ENCODE measurements at regions not wholly inside any gene's neighbourhood (a gene's known extent, or its start where the extent isn't known, plus 50 kb on each side); places are given as distances from the start of the nearest gene placed in this dataset.

GRCh38 chr2:83742117-83742782 is 716.8 kb downstream of the SUCLG1 start:
- Histone ChIP-seq H3K27me3 (replicated peaks) (no peaks in the 10 kb centered on the region), H3K9me3 (replicated peaks) (no peaks in the 10 kb centered on the region), H3K4me1 (replicated peaks) (no peaks in the 10 kb centered on the region), H3K27ac (no peak overlapping the region), H3K4me3 (no peak overlapping the region), H3K36me3 (no peaks in the 10 kb centered on the region)
- DNase-seq (ENCODE audit: low read depth in 1 of 2, low spot score in 2 of 2), result no peak

GRCh38 chr2:83730223-83730622 is 728.9 kb downstream of the SUCLG1 start:
- no peak overlapping the region for H3K27ac ChIP-seq
- H3K4me3 ChIP-seq, result no peak overlapping the region
- no peaks in the 10 kb centered on the region for H3K4me1 ChIP-seq (replicated peaks)
- no peaks in the 10 kb centered on the region for H3K36me3 ChIP-seq
- no peaks in the 10 kb centered on the region for H3K27me3 ChIP-seq (replicated peaks)
- no peak for DNase-seq (ENCODE audit: low read depth in 1 of 2, low spot score in 2 of 2)
- H3K9me3 ChIP-seq (replicated peaks), result no peaks in the 10 kb centered on the region; the same call in none of the 2 replicates

GRCh38 chr2:83725735-83726134 is 733.3 kb downstream of the SUCLG1 start:
- Histone ChIP-seq H3K4me1 (replicated peaks) (no peaks in the 10 kb centered on the region), H3K36me3 (no peaks in the 10 kb centered on the region), H3K4me3 (no peak overlapping the region), H3K27me3 (replicated peaks) (no peaks in the 10 kb centered on the region), H3K27ac (no peak overlapping the region), H3K9me3 (replicated peaks) (no peaks in the 10 kb centered on the region; the same call in 1 of the 2 replicates)
- no peak for DNase-seq (ENCODE audit: low read depth in 1 of 2, low spot score in 2 of 2)

GRCh38 chr2:83705146-83705545 is 753.9 kb downstream of the SUCLG1 start:
- H3K9me3 ChIP-seq (replicated peaks), result no peaks in the 10 kb centered on the region
- H3K4me3 ChIP-seq, result no peak overlapping the region
- H3K27ac ChIP-seq, result no peak overlapping the region
- no peaks in the 10 kb centered on the region for H3K36me3 ChIP-seq
- no peaks in the 10 kb centered on the region for H3K4me1 ChIP-seq (replicated peaks)
- no peaks in the 10 kb centered on the region for H3K27me3 ChIP-seq (replicated peaks)
- DNase-seq (ENCODE audit: low read depth in 1 of 2, low spot score in 2 of 2), result no peak

GRCh38 chr2:83703598-83703997 is 755.5 kb downstream of the SUCLG1 start:
- Histone ChIP-seq H3K27me3 (replicated peaks) (no peaks in the 10 kb centered on the region), H3K36me3 (no peaks in the 10 kb centered on the region), H3K4me1 (replicated peaks) (no peaks in the 10 kb centered on the region), H3K4me3 (no peak overlapping the region), H3K27ac (no peak overlapping the region), H3K9me3 (replicated peaks) (no peaks in the 10 kb centered on the region)
- DNase-seq (ENCODE audit: low read depth in 1 of 2, low spot score in 2 of 2), result no peak

GRCh38 chr2:83696838-83697237 is 762.2 kb downstream of the SUCLG1 start:
- no peaks in the 10 kb centered on the region for H3K36me3 ChIP-seq
- no peak overlapping the region for H3K27ac ChIP-seq
- H3K27me3 ChIP-seq (replicated peaks), result no peaks in the 10 kb centered on the region
- H3K4me3 ChIP-seq, result no peak overlapping the region
- DNase-seq (ENCODE audit: low read depth in 1 of 2, low spot score in 2 of 2), result no peak
- no peaks in the 10 kb centered on the region for H3K4me1 ChIP-seq (replicated peaks)
- no peaks in the 10 kb centered on the region for H3K9me3 ChIP-seq (replicated peaks)

GRCh38 chr2:83695530-83695929 is 763.5 kb downstream of the SUCLG1 start:
- H3K36me3 ChIP-seq, result no peaks in the 10 kb centered on the region
- no peak overlapping the region for H3K4me3 ChIP-seq
- no peaks in the 10 kb centered on the region for H3K27me3 ChIP-seq (replicated peaks)

GRCh38 chr2:83695037-83695436 is 764.0 kb downstream of the SUCLG1 start:
- Histone ChIP-seq H3K9me3 (replicated peaks) (no peaks in the 10 kb centered on the region), H3K27ac (no peak overlapping the region), H3K4me3 (no peak overlapping the region), H3K4me1 (replicated peaks) (no peaks in the 10 kb centered on the region), H3K27me3 (replicated peaks) (no peaks in the 10 kb centered on the region), H3K36me3 (no peaks in the 10 kb centered on the region)
- DNase-seq (ENCODE audit: low read depth in 1 of 2, low spot score in 2 of 2), result no peak

More at GRCh38 chr2:83695530-83695929, 763.5 kb downstream of the SUCLG1 start:
- H3K4me1 ChIP-seq (replicated peaks), result no peaks in the 10 kb centered on the region
- H3K9me3 ChIP-seq (replicated peaks), result no peaks in the 10 kb centered on the region
- DNase-seq (ENCODE audit: low read depth in 1 of 2, low spot score in 2 of 2), result no peak
- H3K27ac ChIP-seq, result no peak overlapping the region

- H3K27ac ChIP-seq, result no peak overlapping the region
- H3K36me3 ChIP-seq, result no peaks in the 10 kb centered on the region
- no peak overlapping the region for H3K4me3 ChIP-seq
- no peak for DNase-seq (ENCODE audit: low read depth in 1 of 2, low spot score in 2 of 2)
- no peaks in the 10 kb centered on the region for H3K4me1 ChIP-seq (replicated peaks)
- H3K9me3 ChIP-seq (replicated peaks), result no peaks in the 10 kb centered on the region
- H3K27me3 ChIP-seq (replicated peaks), result no peaks in the 10 kb centered on the region
Observed at GRCh38 chr2:83689402-83689801, 769.7 kb downstream of the SUCLG1 start.

- H3K27ac ChIP-seq, result no peak overlapping the region
- H3K36me3 ChIP-seq, result no peaks in the 10 kb centered on the region
- H3K9me3 ChIP-seq (replicated peaks), result no peaks in the 10 kb centered on the region
- H3K27me3 ChIP-seq (replicated peaks), result no peaks in the 10 kb centered on the region
- no peak for DNase-seq (ENCODE audit: low read depth in 1 of 2, low spot score in 2 of 2)
- H3K4me1 ChIP-seq (replicated peaks), result no peaks in the 10 kb centered on the region
- H3K4me3 ChIP-seq, result no peak overlapping the region
Observed at GRCh38 chr2:83686863-83687262, 772.2 kb downstream of the SUCLG1 start.

GRCh38 chr2:83674050-83674449 is 785.0 kb downstream of the SUCLG1 start:
- no peak overlapping the region for H3K4me3 ChIP-seq
- H3K27me3 ChIP-seq (replicated peaks), result no peaks in the 10 kb centered on the region
- no peak for DNase-seq (ENCODE audit: low read depth in 1 of 2, low spot score in 2 of 2)
- no peak overlapping the region for H3K27ac ChIP-seq
- no peaks in the 10 kb centered on the region for H3K9me3 ChIP-seq (replicated peaks)
- H3K36me3 ChIP-seq, result no peaks in the 10 kb centered on the region
- H3K4me1 ChIP-seq (replicated peaks), result no peaks in the 10 kb centered on the region

GRCh38 chr2:83665894-83666293 is 793.2 kb downstream of the SUCLG1 start:
- no peaks in the 10 kb centered on the region for H3K9me3 ChIP-seq (replicated peaks)
- no peak overlapping the region for H3K27ac ChIP-seq
- no peak overlapping the region for H3K4me3 ChIP-seq
- H3K36me3 ChIP-seq, result no peaks in the 10 kb centered on the region
- no peaks in the 10 kb centered on the region for H3K27me3 ChIP-seq (replicated peaks)
- no peaks in the 10 kb centered on the region for H3K4me1 ChIP-seq (replicated peaks)
- no peak for DNase-seq (ENCODE audit: low read depth in 1 of 2, low spot score in 2 of 2)

GRCh38 chr2:83665154-83665553 is 793.9 kb downstream of the SUCLG1 start:
- Histone ChIP-seq H3K4me1 (replicated peaks) (no peaks in the 10 kb centered on the region), H3K27me3 (replicated peaks) (no peaks in the 10 kb centered on the region), H3K27ac (no peak overlapping the region), H3K9me3 (replicated peaks) (no peaks in the 10 kb centered on the region), H3K4me3 (no peak overlapping the region), H3K36me3 (no peaks in the 10 kb centered on the region)
- no peak for DNase-seq (ENCODE audit: low read depth in 1 of 2, low spot score in 2 of 2)

GRCh38 chr2:83661711-83662110 is 797.4 kb downstream of the SUCLG1 start:
- no peak for DNase-seq (ENCODE audit: low read depth in 1 of 2, low spot score in 2 of 2)
- Histone ChIP-seq H3K4me1 (replicated peaks) (no peaks in the 10 kb centered on the region), H3K9me3 (replicated peaks) (no peaks in the 10 kb centered on the region), H3K4me3 (no peak overlapping the region), H3K27me3 (replicated peaks) (no peaks in the 10 kb centered on the region), H3K27ac (no peak overlapping the region), H3K36me3 (no peaks in the 10 kb centered on the region)

GRCh38 chr2:83654091-83654611 is 804.9 kb downstream of the SUCLG1 start:
- no peak overlapping the region for H3K27ac ChIP-seq

More at GRCh38 chr2:83654091-83654611, 804.9 kb downstream of the SUCLG1 start:
- Histone ChIP-seq H3K4me1 (replicated peaks) (no peaks in the 10 kb centered on the region), H3K4me3 (no peak overlapping the region), H3K27me3 (replicated peaks) (no peaks in the 10 kb centered on the region), H3K36me3 (no peaks in the 10 kb centered on the region), H3K9me3 (replicated peaks) (no peaks in the 10 kb centered on the region)
- no peak for DNase-seq (ENCODE audit: low read depth in 1 of 2, low spot score in 2 of 2)
